GM23338 (cell line): ENCODE measurements at regions not wholly inside any gene's neighbourhood (a gene's known extent, or its start where the extent isn't known, plus 50 kb on each side); places are given as distances from the start of the nearest gene placed in this dataset.

Source experiments
- CREB1 ChIP-seq: fragments of 250-450 bp; sonication (Bioruptor Pico); IDR thresholded peaks from 2 replicates; pipeline ENCODE4 v1.5.0; 2020; ENCODE audit warnings: low read depth, mild to moderate bottlenecking, moderate library complexity
- EZH2 ChIP-seq: fragments of 200-600 bp; sonication (generic); IDR thresholded peaks from one replicate; pipeline ENCODE4 v1.8.0; 2017; ENCODE audit warnings: antibody characterized with exemption, mild to moderate bottlenecking, low read depth; ENCODE audit not compliant: unreplicated experiment
- EZH2phosphoT487 ChIP-seq: fragments of 200-600 bp; sonication (generic); IDR thresholded peaks from one replicate; pipeline ENCODE4 v1.8.1; 2018; ENCODE audit warnings: antibody characterized with exemption; ENCODE audit not compliant: unreplicated experiment
- JUNB ChIP-seq: IDR thresholded peaks from one replicate; pipeline ENCODE4 v1.6.1; 2016; ENCODE audit warnings: antibody characterized with exemption; ENCODE audit not compliant: unreplicated experiment
- POLR2AphosphoS5 ChIP-seq: IDR thresholded peaks from 2 replicates; pipeline ENCODE4 v1.6.1; 2016; ENCODE audit warnings: antibody characterized with exemption, low read depth
- ZNF114 ChIP-seq: fragments of 250-450 bp; sonication (Bioruptor Pico); IDR thresholded peaks from 2 replicates; pipeline ENCODE4 v1.5.0; 2020; ENCODE audit warnings: mild to moderate bottlenecking, moderate library complexity
- TF ChIP-seq, protein P1 (sequence below), 2 experiments: fragments of 200-600 bp in 1 of 2; sonication (generic) in 1 of 2; conservative IDR thresholded peaks; 2 replicates each; pipeline versions ENCODE4 v1.5.1 to v1.6.1; 2016 to 2017; ENCODE audit warnings: antibody characterized with exemption in 2 of 2, low read depth in 2 of 2, mild to moderate bottlenecking in 2 of 2, moderate library complexity in 1 of 2
- TF ChIP-seq, protein P2 (sequence below): IDR thresholded peaks from one replicate; pipeline ENCODE4 v1.6.1; 2018; ENCODE audit warnings: antibody characterized with exemption; ENCODE audit not compliant: unreplicated experiment
- TF ChIP-seq, protein P3 (sequence below): IDR thresholded peaks from 2 replicates; pipeline ENCODE4 v1.6.1; 2016; ENCODE audit warnings: antibody characterized with exemption
- TF ChIP-seq, protein P4 (sequence below): fragments of 250-450 bp; sonication (Bioruptor Pico); IDR thresholded peaks from 2 replicates; pipeline ENCODE4 v1.5.0; 2020; ENCODE audit warnings: mild to moderate bottlenecking, moderate library complexity

DNA sequence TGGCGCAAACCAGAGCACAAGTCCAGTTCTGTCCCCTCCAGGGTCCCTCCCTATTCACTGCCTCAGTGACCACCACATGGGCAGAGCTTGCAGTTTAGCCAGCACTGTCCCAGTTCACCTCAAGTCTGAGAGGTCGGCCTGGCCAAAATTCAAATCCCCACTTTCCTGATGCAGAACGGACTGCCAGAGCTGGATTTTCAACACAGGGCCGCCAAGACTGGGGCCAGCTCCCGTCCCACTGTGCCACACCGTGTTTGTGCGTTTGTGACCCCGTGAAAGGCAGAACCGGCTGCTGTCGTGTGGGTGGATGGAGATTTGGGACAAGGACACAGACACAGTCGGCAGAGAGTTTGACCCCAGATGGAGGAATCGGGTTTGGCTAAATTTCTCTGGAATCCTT is 176.7 kb downstream of the URI1 start:
- TF ChIP-seq EZH2 (no peak), JUNB (no peak), EZH2phosphoT487 (no peak), POLR2AphosphoS5 (no peak), ZNF114 (CRISPR knock-in tag) (no peak), CREB1 (no peak)
- TF ChIP-seq, protein P1, sequence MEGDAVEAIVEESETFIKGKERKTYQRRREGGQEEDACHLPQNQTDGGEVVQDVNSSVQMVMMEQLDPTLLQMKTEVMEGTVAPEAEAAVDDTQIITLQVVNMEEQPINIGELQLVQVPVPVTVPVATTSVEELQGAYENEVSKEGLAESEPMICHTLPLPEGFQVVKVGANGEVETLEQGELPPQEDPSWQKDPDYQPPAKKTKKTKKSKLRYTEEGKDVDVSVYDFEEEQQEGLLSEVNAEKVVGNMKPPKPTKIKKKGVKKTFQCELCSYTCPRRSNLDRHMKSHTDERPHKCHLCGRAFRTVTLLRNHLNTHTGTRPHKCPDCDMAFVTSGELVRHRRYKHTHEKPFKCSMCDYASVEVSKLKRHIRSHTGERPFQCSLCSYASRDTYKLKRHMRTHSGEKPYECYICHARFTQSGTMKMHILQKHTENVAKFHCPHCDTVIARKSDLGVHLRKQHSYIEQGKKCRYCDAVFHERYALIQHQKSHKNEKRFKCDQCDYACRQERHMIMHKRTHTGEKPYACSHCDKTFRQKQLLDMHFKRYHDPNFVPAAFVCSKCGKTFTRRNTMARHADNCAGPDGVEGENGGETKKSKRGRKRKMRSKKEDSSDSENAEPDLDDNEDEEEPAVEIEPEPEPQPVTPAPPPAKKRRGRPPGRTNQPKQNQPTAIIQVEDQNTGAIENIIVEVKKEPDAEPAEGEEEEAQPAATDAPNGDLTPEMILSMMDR (conservative IDR thresholded peaks at IDR 0.05; ENCODE audit: low read depth in 2 of 2): no peak
- TF ChIP-seq, protein P2, sequence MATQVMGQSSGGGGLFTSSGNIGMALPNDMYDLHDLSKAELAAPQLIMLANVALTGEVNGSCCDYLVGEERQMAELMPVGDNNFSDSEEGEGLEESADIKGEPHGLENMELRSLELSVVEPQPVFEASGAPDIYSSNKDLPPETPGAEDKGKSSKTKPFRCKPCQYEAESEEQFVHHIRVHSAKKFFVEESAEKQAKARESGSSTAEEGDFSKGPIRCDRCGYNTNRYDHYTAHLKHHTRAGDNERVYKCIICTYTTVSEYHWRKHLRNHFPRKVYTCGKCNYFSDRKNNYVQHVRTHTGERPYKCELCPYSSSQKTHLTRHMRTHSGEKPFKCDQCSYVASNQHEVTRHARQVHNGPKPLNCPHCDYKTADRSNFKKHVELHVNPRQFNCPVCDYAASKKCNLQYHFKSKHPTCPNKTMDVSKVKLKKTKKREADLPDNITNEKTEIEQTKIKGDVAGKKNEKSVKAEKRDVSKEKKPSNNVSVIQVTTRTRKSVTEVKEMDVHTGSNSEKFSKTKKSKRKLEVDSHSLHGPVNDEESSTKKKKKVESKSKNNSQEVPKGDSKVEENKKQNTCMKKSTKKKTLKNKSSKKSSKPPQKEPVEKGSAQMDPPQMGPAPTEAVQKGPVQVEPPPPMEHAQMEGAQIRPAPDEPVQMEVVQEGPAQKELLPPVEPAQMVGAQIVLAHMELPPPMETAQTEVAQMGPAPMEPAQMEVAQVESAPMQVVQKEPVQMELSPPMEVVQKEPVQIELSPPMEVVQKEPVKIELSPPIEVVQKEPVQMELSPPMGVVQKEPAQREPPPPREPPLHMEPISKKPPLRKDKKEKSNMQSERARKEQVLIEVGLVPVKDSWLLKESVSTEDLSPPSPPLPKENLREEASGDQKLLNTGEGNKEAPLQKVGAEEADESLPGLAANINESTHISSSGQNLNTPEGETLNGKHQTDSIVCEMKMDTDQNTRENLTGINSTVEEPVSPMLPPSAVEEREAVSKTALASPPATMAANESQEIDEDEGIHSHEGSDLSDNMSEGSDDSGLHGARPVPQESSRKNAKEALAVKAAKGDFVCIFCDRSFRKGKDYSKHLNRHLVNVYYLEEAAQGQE: no peak
- TF ChIP-seq, protein P3, sequence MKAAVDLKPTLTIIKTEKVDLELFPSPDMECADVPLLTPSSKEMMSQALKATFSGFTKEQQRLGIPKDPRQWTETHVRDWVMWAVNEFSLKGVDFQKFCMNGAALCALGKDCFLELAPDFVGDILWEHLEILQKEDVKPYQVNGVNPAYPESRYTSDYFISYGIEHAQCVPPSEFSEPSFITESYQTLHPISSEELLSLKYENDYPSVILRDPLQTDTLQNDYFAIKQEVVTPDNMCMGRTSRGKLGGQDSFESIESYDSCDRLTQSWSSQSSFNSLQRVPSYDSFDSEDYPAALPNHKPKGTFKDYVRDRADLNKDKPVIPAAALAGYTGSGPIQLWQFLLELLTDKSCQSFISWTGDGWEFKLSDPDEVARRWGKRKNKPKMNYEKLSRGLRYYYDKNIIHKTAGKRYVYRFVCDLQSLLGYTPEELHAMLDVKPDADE: no peak
- TF ChIP-seq, protein P4, sequence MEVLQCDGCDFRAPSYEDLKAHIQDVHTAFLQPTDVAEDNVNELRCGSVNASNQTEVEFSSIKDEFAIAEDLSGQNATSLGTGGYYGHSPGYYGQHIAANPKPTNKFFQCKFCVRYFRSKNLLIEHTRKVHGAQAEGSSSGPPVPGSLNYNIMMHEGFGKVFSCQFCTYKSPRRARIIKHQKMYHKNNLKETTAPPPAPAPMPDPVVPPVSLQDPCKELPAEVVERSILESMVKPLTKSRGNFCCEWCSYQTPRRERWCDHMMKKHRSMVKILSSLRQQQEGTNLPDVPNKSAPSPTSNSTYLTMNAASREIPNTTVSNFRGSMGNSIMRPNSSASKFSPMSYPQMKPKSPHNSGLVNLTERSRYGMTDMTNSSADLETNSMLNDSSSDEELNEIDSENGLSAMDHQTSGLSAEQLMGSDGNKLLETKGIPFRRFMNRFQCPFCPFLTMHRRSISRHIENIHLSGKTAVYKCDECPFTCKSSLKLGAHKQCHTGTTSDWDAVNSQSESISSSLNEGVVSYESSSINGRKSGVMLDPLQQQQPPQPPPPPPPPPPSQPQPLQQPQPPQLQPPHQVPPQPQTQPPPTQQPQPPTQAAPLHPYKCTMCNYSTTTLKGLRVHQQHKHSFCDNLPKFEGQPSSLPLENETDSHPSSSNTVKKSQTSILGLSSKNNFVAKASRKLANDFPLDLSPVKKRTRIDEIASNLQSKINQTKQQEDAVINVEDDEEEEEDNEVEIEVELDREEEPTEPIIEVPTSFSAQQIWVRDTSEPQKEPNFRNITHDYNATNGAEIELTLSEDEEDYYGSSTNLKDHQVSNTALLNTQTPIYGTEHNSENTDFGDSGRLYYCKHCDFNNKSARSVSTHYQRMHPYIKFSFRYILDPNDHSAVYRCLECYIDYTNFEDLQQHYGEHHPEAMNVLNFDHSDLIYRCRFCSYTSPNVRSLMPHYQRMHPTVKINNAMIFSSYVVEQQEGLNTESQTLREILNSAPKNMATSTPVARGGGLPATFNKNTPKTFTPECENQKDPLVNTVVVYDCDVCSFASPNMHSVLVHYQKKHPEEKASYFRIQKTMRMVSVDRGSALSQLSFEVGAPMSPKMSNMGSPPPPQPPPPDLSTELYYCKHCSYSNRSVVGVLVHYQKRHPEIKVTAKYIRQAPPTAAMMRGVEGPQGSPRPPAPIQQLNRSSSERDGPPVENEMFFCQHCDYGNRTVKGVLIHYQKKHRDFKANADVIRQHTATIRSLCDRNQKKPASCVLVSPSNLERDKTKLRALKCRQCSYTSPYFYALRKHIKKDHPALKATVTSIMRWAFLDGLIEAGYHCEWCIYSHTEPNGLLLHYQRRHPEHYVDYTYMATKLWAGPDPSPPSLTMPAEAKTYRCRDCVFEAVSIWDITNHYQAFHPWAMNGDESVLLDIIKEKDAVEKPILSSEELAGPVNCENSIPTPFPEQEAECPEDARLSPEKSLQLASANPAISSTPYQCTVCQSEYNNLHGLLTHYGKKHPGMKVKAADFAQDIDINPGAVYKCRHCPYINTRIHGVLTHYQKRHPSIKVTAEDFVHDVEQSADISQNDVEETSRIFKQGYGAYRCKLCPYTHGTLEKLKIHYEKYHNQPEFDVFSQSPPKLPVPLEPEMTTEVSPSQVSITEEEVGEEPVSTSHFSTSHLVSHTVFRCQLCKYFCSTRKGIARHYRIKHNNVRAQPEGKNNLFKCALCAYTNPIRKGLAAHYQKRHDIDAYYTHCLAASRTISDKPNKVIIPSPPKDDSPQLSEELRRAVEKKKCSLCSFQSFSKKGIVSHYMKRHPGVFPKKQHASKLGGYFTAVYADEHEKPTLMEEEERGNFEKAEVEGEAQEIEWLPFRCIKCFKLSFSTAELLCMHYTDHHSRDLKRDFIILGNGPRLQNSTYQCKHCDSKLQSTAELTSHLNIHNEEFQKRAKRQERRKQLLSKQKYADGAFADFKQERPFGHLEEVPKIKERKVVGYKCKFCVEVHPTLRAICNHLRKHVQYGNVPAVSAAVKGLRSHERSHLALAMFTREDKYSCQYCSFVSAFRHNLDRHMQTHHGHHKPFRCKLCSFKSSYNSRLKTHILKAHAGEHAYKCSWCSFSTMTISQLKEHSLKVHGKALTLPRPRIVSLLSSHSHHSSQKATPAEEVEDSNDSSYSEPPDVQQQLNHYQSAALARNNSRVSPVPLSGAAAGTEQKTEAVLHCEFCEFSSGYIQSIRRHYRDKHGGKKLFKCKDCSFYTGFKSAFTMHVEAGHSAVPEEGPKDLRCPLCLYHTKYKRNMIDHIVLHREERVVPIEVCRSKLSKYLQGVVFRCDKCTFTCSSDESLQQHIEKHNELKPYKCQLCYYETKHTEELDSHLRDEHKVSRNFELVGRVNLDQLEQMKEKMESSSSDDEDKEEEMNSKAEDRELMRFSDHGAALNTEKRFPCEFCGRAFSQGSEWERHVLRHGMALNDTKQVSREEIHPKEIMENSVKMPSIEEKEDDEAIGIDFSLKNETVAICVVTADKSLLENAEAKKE (CRISPR knock-in tag): no peak
